Endothelial cell of umbilical vein (primary cell): ENCODE measurements at regions not wholly inside any gene's neighbourhood (a gene's known extent, or its start where the extent isn't known, plus 50 kb on each side); places are given as distances from the start of the nearest gene placed in this dataset.

Experiments used
- CTCF ChIP-seq, 2 donors: IDR thresholded peaks; 1 replicate in 1 of 2; 2 replicates in 1 of 2; pipeline ENCODE4 v1.5.1; 2011; ENCODE audit warnings: low read length in 2 of 2, mild to moderate bottlenecking in 2 of 2, moderate library complexity in 2 of 2, control low read depth in 1 of 2, inconsistent platforms in 1 of 2, low read depth in 1 of 2; ENCODE audit not compliant: insufficient read depth in 1 of 2; ENCODE audit errors: extremely low read depth in 1 of 2
- FOS ChIP-seq: IDR thresholded peaks from 2 replicates; pipeline ENCODE4 v1.6.1; 2011; ENCODE audit warnings: mild to moderate bottlenecking, low read length, moderate library complexity, borderline replicate concordance; ENCODE audit not compliant: insufficient read depth
- POLR2A ChIP-seq: IDR thresholded peaks from 2 replicates; pipeline ENCODE4 v1.6.1; 2012; ENCODE audit warnings: low read depth, mild to moderate bottlenecking, control low read depth, low read length
- POLR2AphosphoS5 ChIP-seq: IDR thresholded peaks from 2 replicates; pipeline ENCODE4 v1.6.1; 2012; ENCODE audit warnings: low read depth, mild to moderate bottlenecking, control low read depth, low read length, moderate library complexity; ENCODE audit not compliant: insufficient read depth
- TF ChIP-seq, protein P1 (sequence below): IDR thresholded peaks from 2 replicates; pipeline ENCODE4 v1.6.1; 2011; ENCODE audit not compliant: insufficient read depth, insufficient read length

- no peak for TF ChIP-seq POLR2A
- TF ChIP-seq, protein P1, sequence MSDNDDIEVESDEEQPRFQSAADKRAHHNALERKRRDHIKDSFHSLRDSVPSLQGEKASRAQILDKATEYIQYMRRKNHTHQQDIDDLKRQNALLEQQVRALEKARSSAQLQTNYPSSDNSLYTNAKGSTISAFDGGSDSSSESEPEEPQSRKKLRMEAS: no peak
- TF ChIP-seq FOS: no peak
- no peak for TF ChIP-seq CTCF (IDR thresholded peaks at IDR 0.05; ENCODE audit: extremely low read depth in 1 of 2, insufficient read depth in 1 of 2, low read depth in 1 of 2, low read length in 2 of 2)
- TF ChIP-seq POLR2AphosphoS5: no peak
These were observed 226.6 kb upstream of the MOCS1 start for GRCh38 chr6:40160826-40161225.
